Urinary bladder (tissue), 3 donors: ENCODE measurements at regions not wholly inside any gene's neighbourhood (a gene's known extent, or its start where the extent isn't known, plus 50 kb on each side); places are given as distances from the start of the nearest gene placed in this dataset.

ENCODE experiments used
- DNase-seq: peaks from one replicate; pipeline ENCODE4 v3.0.0-alpha.2; 2015; ENCODE audit errors: extremely low spot score
- H3K27ac ChIP-seq: one replicate; pipeline ENCODE4 v1.5.1; 2013; ENCODE audit warnings: low read depth, mild to moderate bottlenecking, moderate library complexity
- H3K36me3 ChIP-seq: one replicate; pipeline ENCODE4 v1.6.1; 2013; ENCODE audit warnings: mild to moderate bottlenecking, moderate library complexity; ENCODE audit not compliant: insufficient read depth
- H3K4me1 ChIP-seq: one replicate; pipeline ENCODE4 v1.6.1; 2013; ENCODE audit warnings: mild to moderate bottlenecking, moderate library complexity; ENCODE audit not compliant: insufficient read depth
- H3K4me3 ChIP-seq: one replicate; pipeline ENCODE4 v1.5.1; 2013; ENCODE audit warnings: low read depth, low read length
- WGBS: extraction: QIAGEN DNeasy Blood & Tissue Kit; methylation state at CpG from one replicate; pipeline ENCODE4 v1.1.7; 2013; 5-methylcytosine and 5-hydroxymethylcytosine counted together
- donor health status: healthy with polysubstance abuse.
- donor health status: healthy.

GRCh38 chr20:50264534-50265145 is 74.0 kb downstream of the CEBPB start:
- WGBS, result 94% methylated on average over 13 of the region's 13 CpGs
- H3K36me3 ChIP-seq, result no peaks in the 10 kb centered on the region
- no peaks in the 10 kb centered on the region for H3K4me1 ChIP-seq
- no peak overlapping the region for H3K4me3 ChIP-seq
- H3K27ac ChIP-seq, result no peak overlapping the region
- DNase-seq, result no peak

DNA sequence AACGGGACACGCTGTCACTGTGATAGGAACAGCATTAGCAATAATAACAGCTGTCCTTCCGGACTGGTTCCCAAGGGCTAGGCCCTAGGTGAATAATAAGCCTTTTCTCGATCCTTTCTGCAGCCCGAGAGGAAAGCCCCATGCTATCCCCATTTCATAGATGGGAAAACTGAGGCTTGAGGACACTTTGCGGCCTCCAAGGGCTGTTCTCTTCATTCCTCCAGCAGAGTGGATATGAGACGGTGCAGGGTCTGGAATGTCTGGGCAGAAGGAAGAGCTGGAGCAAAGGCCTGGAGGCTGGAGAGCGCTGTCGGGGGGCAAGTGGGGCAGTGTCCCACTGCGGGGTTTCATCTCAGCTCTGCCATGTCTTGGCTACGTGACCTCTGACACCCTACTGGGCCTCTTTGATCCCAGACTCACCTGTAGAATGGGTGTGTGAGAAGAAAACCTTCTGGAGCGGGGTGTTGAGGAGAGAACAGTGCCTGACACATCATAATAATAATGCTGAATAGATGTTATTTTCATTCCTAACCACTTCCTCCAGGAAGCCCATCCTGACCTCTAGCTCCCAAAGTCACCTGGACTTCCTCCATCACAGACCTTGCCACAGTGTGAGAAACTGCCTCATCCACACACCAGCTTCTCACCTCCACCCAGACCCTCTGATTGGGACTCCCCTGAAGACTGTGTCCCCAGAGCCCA is 74.8 kb downstream of the CEBPB start:
- no peaks in the 10 kb centered on the region for H3K36me3 ChIP-seq
- no peak overlapping the region for H3K4me3 ChIP-seq
- no peaks in the 10 kb centered on the region for H3K4me1 ChIP-seq
- no peak for DNase-seq
- WGBS, result 96% methylated on average over 12 of the region's 12 CpGs
- no peak overlapping the region for H3K27ac ChIP-seq

DNA sequence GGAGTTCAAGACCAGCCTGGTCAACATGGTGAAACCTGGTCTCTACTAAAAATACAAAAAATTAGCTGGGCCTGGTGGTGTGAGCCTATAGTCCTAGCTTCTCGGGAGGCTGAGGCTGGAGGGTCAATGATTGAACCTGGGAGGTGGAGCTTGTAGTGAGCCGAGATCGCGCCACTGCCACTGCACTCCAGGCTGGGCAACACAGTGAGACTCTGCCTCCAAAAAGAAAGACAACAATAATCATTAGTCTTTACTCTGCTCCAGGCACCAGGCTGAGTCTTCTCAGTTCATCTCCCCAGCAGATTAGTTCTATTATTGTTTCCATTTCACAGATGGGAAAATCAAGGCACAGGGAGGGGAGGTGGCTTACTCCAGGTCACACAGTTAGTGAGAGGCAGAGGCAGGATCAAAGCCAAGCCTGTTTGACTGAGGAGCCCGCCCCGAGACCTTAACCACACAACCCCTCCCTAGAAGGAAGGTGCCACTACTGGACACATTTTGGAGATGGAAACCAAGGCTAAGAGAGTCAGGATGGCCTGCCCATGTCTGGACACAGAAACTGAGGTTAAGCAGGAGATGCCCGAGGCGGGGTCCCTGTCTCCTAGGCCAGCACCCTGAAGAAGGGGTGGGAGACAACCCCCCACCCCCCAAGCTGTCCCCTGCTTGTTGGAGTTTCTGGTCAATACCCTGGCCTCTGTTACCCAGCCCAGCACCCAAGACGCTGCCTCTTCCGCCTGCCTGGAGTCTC is 75.8 kb downstream of the CEBPB start:
- no peaks in the 10 kb centered on the region for H3K4me1 ChIP-seq
- no peak overlapping the region for H3K27ac ChIP-seq
- DNase-seq, result no peak
- no peaks in the 10 kb centered on the region for H3K36me3 ChIP-seq
- H3K4me3 ChIP-seq, result no peak overlapping the region
- WGBS, result 86% methylated on average over 10 of the region's 10 CpGs

DNA sequence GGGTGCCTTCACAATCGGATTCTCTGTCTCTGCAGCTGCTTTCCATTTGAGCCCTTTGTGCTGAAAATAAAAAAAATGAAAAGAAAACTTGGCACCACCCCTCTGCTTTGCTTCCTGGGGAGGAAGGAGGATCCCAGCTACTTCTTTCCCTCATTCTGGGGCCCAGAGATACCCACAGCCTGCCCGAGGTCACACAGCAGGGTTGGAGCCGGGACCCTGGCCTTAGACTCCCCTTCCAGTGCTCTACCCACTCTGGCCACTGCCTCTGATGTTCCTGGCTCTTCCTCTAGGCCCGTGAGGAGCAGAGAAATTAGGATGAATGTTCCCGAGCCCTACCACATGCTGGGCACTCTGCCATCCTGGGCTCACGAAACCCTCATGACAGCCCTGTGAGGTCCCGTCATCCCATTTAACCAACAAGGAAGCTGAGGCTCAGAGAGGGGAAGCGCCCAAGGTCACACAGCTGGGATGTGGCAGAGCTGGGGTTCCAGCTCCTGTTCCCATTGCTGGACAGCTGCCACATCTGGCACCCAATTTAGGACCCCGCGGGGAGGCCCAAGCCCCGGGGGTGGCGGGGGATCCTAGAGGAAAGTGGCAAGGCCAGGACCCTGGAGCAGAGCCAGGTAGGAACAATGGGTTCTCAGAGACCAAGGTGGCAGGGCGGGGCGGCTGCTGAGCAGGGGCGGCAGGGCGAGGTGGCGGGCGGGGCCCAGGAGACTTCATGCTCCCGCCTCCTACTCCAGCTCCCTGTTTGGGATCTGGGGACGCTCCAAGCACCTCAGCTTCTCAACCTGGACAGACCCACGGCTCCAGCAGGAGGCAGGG is 76.6 kb downstream of the CEBPB start:
- no peak overlapping the region for H3K4me3 ChIP-seq
- WGBS, result 64% methylated on average over 21 of the region's 21 CpGs
- H3K36me3 ChIP-seq, result no peaks in the 10 kb centered on the region
- no peak overlapping the region for H3K27ac ChIP-seq
- H3K4me1 ChIP-seq, result no peaks in the 10 kb centered on the region
- DNase-seq, result no peak

DNA sequence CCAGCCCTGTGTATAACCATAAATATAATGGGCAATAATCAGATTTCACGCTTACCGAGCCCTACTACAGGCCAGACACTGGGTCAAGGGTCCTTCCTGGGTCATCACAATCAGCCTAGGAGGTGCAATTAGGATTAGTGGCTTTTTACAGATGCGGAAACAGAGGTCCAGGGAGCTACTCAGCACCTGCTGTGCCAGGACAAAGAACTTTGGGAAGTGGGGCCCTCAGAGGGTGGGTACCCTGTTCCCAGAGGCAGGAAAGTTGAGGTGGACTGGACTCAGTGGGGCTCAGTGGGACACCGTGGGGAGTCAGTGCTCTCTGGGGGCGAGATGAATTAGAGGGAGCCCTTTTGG is 77.2 kb downstream of the CEBPB start:
- no peaks in the 10 kb centered on the region for H3K4me1 ChIP-seq
- H3K27ac ChIP-seq, result no peak overlapping the region
- DNase-seq, result no peak
- no peaks in the 10 kb centered on the region for H3K36me3 ChIP-seq
- no peak overlapping the region for H3K4me3 ChIP-seq
- WGBS, result 89% methylated on average over 5 of the region's 5 CpGs

DNA sequence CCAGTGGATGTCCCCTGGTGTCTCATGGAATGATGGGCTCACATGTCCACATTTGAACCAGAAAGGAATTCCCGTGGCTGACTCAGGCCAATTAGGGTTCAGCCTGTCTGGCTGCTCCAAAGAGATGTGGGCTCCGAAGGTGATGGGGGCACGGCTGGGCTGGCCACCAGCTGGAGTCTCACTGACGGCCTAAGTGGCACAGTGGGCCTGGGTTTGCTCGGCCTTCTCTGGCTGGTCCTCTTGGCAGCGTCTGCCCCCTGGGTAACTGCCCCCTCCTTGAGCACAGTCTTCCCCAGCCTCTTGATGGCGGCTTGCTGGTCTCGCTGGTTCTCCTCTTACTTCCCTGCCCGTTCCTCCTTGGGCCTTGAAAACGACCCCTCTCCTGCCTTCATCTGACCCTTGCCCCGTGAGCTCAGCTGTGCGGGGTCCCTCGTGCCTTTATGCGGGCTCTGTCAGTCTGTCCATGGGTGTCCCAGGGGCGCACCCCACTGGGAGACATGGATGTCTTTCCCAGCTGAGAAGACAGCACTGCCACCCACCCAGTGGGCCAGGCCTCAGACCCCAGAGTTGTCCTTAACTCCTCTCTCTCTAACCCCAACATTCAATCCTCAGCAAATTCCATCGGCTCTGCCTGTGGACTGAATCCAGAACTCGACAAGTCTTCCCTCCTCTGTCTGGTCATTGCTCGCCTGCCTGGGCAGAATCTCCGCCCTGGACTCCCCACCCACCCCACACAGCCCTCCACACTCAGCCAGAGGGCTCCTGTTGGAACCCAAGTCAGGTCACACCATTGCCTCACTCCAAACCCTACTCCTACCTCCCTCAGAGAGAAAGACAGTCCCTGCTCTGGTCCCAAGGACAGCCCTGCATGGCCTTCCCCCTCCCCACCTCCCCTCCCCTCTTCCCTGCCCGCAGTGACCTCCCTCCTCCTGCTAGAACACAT is 78.7 kb downstream of the CEBPB start:
- DNase-seq, result no peak
- H3K4me1 ChIP-seq, result no peaks in the 10 kb centered on the region
- no peaks in the 10 kb centered on the region for H3K36me3 ChIP-seq
- H3K4me3 ChIP-seq, result no peak overlapping the region
- WGBS, result 83% methylated on average over 20 of the region's 20 CpGs
- H3K27ac ChIP-seq, result no peak overlapping the region

DNA sequence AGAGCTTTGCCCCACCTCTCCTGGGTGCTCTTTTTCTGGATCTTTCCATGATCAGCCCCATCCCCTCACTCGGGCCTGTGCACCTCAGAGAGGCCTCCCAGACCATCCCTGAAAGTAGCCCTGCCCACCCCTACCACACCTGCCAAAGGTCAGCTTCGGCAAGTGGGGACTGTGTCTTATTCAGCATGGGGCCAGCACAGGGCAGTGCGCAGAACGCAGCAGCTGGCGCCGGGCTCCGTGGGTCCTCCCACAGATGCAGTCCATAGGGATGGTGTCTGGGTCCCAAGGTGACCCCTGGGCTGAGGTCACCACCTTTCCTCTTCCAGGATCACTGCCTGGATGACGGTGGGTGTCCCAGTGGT is 79.4 kb downstream of the CEBPB start:
- no peak overlapping the region for H3K4me3 ChIP-seq
- 95% methylated on average over 8 of the region's 8 CpGs for WGBS
- no peaks in the 10 kb centered on the region for H3K36me3 ChIP-seq
- no peak for DNase-seq
- no peak overlapping the region for H3K27ac ChIP-seq
- no peaks in the 10 kb centered on the region for H3K4me1 ChIP-seq

GRCh38 chr20:50270569-50270968 is 79.9 kb downstream of the CEBPB start:
- Histone ChIP-seq H3K4me1 (no peaks in the 10 kb centered on the region), H3K27ac (no peak overlapping the region), H3K36me3 (no peaks in the 10 kb centered on the region), H3K4me3 (no peak overlapping the region)
- DNase-seq, result no peak
- WGBS, result 84% methylated on average over 19 of the region's 19 CpGs

DNA sequence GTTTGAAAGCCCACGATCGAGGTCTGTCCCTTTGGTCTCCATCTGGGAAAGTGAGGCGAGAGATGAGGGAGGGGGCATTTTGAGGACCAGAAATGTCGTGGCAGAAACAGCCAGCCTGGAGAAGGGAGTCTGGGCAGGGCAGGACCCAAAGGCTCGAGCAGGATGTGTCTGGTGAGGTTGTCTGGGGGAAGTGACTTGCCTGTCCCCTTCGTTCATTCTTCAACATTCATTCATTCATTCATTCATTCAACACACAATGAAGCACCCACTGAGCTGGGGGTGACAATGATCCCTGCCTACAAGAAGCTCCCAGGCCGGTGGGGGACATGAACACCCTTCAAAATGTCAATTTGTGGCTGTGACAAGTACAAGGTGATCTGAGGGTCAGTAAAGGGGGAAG is 80.5 kb downstream of the CEBPB start:
- no peak overlapping the region for H3K27ac ChIP-seq
- WGBS, result 85% methylated on average over 7 of the region's 7 CpGs
- DNase-seq, result no peak
- no peaks in the 10 kb centered on the region for H3K4me1 ChIP-seq
- no peak overlapping the region for H3K4me3 ChIP-seq
- no peaks in the 10 kb centered on the region for H3K36me3 ChIP-seq

DNA sequence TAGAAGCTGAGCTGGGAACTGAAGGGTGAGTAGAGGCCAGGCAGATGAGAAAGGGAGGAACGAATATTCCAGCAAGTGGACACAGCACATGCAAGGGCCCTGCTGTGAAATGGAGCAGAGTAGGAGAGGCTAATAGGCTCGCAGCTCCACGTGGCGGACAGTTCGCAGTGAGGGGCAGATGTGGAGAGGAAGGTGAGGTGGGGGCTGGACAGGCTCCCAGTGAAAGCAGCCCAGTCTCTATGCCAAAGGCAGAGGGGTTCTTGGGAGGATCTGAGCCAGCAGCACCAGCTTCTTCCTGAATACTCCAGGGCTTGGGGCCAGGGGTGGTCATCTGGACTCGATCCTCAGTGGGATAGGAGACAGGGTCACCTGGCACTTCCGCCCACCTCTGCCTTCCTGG is 81.0 kb downstream of the CEBPB start:
- H3K36me3 ChIP-seq, result no peaks in the 10 kb centered on the region
- H3K4me1 ChIP-seq, result no peaks in the 10 kb centered on the region
- DNase-seq, result no peak
- WGBS, result 88% methylated on average over 7 of the region's 7 CpGs
- H3K27ac ChIP-seq, result no peak overlapping the region
- H3K4me3 ChIP-seq, result no peak overlapping the region

GRCh38 chr20:50272030-50272723 is 81.5 kb downstream of the CEBPB start:
- H3K36me3 ChIP-seq, result no peaks in the 10 kb centered on the region
- H3K4me3 ChIP-seq, result no peak overlapping the region
- no peak overlapping the region for H3K27ac ChIP-seq
- DNase-seq, result no peak
- WGBS, result 85% methylated on average over 8 of the region's 8 CpGs
- H3K4me1 ChIP-seq, result no peaks in the 10 kb centered on the region

DNA sequence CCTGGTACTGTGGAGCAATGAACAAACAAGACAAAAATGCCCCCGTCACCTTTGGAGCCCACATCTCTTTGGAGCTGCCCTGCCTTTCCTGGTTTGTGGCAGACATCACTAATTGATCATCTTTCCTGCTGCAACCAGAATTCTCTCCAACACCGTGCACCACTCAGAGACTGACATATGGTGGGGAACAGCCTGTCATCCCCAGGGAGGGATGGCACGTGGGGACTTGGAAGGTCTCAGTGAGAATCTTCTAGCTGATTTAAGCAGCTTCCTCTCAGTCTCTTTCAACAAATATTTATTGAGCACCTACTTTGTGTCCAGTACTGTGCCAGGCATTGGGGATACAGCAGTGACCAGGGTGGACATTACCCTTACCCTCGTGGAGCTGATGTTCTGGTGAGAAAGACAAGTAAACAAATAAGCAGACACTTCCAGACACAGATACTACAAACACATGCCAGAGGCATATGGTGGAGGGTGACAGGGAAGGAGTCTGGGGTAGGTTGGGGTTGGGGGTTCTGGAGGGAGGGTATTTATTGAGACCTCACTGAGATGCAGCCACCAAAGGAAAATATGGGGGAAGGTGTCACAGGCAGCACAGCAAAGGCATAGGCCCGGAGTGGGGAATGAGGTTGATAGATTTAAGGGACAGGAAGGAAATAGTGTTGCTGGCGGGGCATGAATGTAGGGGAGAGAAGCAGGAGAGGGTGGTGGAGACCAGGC is 82.3 kb downstream of the CEBPB start:
- no peaks in the 10 kb centered on the region for H3K36me3 ChIP-seq
- no peak overlapping the region for H3K27ac ChIP-seq
- H3K4me3 ChIP-seq, result no peak overlapping the region
- no peak for DNase-seq
- 84% methylated on average over 6 of the region's 6 CpGs for WGBS
- no peaks in the 10 kb centered on the region for H3K4me1 ChIP-seq
